ACC112 (cell line): ENCODE measurements at regions not wholly inside any gene's neighbourhood (a gene's known extent, or its start where the extent isn't known, plus 50 kb on each side); places are given as distances from the start of the nearest gene placed in this dataset.
"Not testable (repeated sequence)": the region's sequence is repeated elsewhere in the genome, so short reads cannot be mapped to it uniquely, and the experiment has no call there.

Experiments
- H2AFZ ChIP-seq: fragments of 200-600 bp; sonication (generic); one replicate; pipeline ENCODE4 v1.6.0; 2017; ENCODE audit warnings: antibody characterized with exemption, low read length; ENCODE audit not compliant: unreplicated experiment
- H3K27ac ChIP-seq: fragments of 200-600 bp; sonication (generic); 2 replicates; pipeline ENCODE4 v1.5.1; 2014; ENCODE audit warnings: low read depth, mild to moderate bottlenecking, antibody characterized with exemption, low read length, moderate library complexity
- H3K27me3 ChIP-seq: fragments of 200-600 bp; sonication (generic); 2 replicates; pipeline ENCODE4 v1.6.1; 2014; ENCODE audit warnings: mild to moderate bottlenecking, antibody characterized with exemption, low read length, moderate library complexity, mixed read lengths; ENCODE audit not compliant: insufficient read depth
- H3K36me3 ChIP-seq: fragments of 200-600 bp; sonication (generic); 2 replicates; pipeline ENCODE4 v1.6.1; 2016; ENCODE audit warnings: mild to moderate bottlenecking, antibody characterized with exemption, low read length, moderate library complexity, mixed read lengths; ENCODE audit not compliant: insufficient read depth
- H3K4me1 ChIP-seq: fragments of 200-600 bp; sonication (generic); one replicate; pipeline ENCODE4 v1.6.1; 2016; ENCODE audit warnings: low read length, mixed read lengths; ENCODE audit not compliant: insufficient read depth, unreplicated experiment, control insufficient read depth
- H3K4me3 ChIP-seq: fragments of 200-600 bp; sonication (generic); 2 replicates; pipeline ENCODE4 v1.5.1; 2014; ENCODE audit warnings: mild to moderate bottlenecking, low read depth, low read length
- H3K79me2 ChIP-seq: fragments of 200-600 bp; sonication (generic); one replicate; pipeline ENCODE4 v1.6.0; 2016; ENCODE audit warnings: low read length; ENCODE audit not compliant: control insufficient read depth, unreplicated experiment, insufficient read depth

DNA sequence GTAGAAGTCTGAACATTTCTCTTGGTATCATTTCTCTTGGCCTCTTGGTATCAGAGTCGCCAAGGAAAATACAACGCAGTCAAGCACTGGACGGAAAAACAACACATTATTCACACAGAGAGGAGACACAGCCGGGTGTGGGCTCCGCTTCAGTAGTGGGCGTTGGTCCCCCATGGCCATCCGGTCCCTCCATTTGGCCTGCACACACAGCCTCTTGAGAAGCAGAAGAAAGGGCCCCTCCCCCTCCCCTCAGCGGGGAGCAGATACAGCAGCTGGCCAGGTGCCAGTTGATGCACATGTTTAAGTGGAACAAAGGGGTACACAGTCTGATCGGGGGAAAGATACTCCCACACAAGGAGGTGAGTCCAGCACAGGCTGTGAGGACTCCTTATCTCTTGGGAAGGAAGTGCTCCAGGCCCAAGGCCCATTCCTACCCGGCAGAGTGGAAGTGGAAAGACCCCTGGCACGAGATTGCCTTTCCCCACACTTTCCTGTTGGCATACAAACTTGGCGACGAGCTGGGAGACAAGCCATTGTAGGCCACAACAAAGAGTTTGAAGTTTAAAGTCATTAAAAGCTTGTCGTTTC, 311.3 kb downstream of the FAM72C start:
- peaks cover 38% of the 10 kb centered on the region for H3K27me3 ChIP-seq
- H3K27ac ChIP-seq, result no peak overlapping the region
- no peaks in the 10 kb centered on the region for H3K4me1 ChIP-seq
- H3K36me3 ChIP-seq, result no peaks in the 10 kb centered on the region
- H3K79me2 ChIP-seq, result no peaks in the 10 kb centered on the region
- no peak overlapping the region for H2AFZ ChIP-seq
- no peak overlapping the region for H3K4me3 ChIP-seq

DNA sequence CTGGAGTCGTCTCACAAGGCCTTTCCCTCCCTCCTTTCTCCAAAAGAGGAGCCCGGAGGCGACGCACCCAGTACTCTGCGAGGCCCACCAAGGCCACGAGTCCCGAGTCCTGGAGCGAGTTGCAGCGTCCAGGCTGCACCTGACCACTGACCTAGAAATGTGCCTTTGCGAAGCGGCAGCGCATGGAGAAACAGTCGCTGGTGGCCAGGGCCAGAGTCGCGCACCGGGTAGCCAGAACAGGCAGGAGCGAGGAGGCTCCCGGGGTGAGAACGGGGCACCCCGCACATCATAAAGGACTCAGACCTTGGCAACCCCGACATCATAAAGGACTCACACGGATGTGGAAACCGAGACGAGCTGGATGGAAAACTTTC, 318.4 kb downstream of the FAM72C start:
- Histone ChIP-seq H3K36me3 (no peaks in the 10 kb centered on the region), H3K27ac (no peak overlapping the region), H3K79me2 (no peaks in the 10 kb centered on the region), H2AFZ (no peak overlapping the region), H3K4me1 (no peaks in the 10 kb centered on the region), H3K4me3 (no peak overlapping the region), H3K27me3 (peaks cover 64% of the 10 kb centered on the region)

DNA sequence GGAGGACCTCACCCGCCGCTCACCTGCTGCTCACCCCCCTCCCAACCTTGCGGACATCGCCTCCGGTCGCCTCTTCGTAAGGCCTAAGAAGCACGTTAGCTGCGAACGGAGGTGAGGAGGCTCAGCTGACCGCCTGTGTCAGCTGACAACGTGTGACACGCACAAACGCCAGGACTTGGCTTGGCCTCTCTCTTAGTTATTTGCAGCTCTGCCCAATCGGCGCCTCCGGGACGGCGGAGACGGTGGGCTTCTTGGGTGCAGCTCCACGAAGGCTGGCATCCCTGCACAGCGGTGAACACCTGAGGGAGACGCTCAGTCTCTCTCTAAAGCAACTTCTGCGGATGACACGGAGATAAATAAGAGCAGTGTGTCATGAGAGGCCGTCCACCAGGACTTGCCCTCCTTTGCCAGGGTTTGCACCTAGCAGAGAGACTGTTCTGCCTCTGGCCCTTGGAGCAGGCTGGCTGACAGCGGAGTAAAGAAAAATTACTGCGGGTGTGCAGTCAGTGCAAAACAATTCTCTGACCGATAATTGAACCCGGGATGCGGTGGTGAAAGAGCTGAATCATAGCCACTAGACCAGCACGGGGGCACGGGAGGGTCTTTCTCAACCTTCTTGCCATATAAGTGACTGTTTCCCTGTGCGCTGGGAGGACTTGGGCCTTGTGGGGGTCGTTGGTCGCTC, 318.9 kb downstream of the FAM72C start:
- Histone ChIP-seq H3K79me2 (no peaks in the 10 kb centered on the region), H3K27ac (no peak overlapping the region), H3K27me3 (peaks cover 64% of the 10 kb centered on the region), H3K36me3 (no peaks in the 10 kb centered on the region), H2AFZ (no peak overlapping the region), H3K4me3 (no peak overlapping the region), H3K4me1 (no peaks in the 10 kb centered on the region)

DNA sequence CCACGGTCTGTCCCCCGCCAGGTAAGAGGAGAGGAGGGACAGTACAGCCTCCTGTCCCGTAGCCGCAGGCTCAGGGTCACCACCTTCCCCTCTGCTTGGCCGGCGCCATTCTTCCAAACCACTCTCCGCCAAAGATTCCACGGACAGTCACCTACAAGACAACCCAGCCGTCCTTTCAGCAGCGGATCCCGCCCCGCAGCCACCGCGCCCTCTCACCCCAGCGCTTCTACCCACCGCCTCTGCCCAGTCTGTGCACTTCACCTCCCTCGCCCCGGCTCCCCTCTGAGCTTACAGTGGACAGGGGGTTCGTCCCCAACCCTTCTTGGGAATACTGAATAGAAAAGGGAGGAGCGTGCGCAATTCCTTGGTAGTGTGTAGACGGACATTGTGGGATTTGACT, 319.6 kb downstream of the FAM72C start:
- Histone ChIP-seq H3K4me3 (no peak overlapping the region), H3K4me1 (no peaks in the 10 kb centered on the region)

DNA sequence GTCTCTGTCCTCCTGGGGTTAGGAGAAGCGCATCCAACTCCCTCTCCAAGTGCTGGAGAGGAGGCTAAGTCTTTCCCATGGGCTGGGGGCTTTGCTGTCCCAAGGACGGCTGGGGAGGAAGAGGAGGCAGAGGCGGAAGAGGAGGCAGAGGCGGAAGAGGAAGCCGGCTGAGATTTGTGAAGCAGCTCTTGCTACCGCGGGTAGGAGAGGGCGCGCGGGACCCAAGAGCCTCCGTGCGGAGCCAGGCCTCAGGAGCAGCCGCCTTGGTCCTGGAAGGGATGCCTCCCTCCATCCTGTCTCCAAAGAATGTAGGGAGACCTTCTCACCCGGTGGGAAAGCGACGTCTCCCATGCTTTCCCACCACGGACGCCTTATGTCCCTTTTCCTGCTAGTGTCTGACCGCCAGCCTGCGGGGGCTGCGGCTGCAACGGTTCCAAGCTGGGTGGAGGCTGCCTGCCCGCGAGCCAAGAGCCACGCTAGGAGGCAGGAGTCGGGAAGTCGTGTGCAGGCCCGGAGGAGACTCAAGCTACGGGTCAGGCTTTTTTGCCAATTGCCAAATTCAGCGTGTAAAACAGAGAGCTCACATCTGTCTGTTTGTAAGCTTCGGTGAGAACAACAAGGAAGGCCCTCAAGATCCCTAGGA, 320.3 kb downstream of the FAM72C start:
- Histone ChIP-seq H3K4me3 (no peak overlapping the region), H3K4me1 (no peaks in the 10 kb centered on the region), H3K27me3 (peaks cover 64% of the 10 kb centered on the region), H3K79me2 (no peaks in the 10 kb centered on the region), H2AFZ (no peak overlapping the region), H3K27ac (no peak overlapping the region), H3K36me3 (no peaks in the 10 kb centered on the region)

More for the DNA sequence above, 319.6 kb downstream of the FAM72C start:
- Histone ChIP-seq H3K36me3 (no peaks in the 10 kb centered on the region), H3K27me3 (peaks cover 64% of the 10 kb centered on the region), H3K27ac (no peak overlapping the region), H3K79me2 (no peaks in the 10 kb centered on the region), H2AFZ (no peak overlapping the region)

DNA sequence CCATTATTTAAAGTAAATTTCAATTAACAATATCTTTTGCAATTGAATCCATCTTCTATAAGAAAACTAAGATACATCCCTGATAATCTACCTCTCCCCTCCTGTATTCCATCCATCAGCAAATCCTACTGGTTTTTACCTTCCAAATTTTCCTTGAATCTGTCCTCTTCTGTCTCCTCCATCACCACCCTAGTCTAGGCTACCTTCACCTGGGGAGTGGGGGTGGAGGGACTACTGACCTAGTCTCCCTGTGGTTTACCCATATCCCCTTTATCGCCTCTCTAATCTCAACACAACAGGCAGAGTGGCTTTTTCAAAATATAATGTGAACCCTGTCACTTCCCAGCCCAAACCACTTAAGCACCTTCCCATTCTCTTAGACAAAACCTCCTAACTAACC, 327.8 kb downstream of the FAM72C start:
- H3K4me1 ChIP-seq, H3K27ac ChIP-seq, H3K36me3 ChIP-seq, H2AFZ ChIP-seq, H3K79me2 ChIP-seq, H3K4me3 ChIP-seq: not testable (repeated sequence)
- H3K27me3 ChIP-seq, result peaks cover 21% of the 10 kb centered on the region

DNA sequence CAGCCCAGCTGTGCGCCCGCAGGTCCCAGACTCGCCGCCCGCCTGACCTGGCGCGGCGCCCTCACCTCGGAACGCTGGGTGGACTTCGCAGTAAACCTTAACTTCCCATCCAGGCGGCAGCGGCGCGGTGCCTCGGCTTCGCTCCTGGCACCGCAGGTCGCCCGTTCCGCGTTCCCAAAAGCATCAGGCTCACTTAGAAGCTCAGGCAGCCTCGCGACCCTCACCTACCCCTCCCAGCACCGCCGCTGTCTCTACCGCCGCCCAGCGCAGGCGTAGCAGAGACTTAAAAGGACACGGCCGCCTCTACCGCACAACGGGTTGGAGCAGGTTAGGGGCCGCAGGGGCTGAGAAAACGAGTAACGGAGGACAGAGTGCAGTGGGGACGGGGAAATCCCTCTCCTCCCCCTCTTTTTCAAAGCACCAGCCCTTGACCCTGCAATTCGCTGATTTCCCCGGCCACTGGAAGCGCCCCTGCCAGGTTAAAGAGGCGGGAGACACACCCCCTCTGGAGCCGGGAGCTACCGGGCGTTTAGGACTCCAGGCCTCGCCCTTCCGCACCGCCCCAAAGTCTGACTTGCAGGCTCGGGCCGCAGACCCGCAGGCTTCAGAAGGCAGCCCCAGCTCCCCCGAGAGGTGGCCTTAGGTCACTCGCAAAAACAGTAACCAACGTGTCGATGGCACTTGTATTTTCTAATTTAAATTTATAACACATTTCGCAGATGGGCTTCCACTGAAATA, 328.5 kb downstream of the FAM72C start:
- Histone ChIP-seq H3K4me1 (no peaks in the 10 kb centered on the region), H3K4me3 (no peak overlapping the region)

DNA sequence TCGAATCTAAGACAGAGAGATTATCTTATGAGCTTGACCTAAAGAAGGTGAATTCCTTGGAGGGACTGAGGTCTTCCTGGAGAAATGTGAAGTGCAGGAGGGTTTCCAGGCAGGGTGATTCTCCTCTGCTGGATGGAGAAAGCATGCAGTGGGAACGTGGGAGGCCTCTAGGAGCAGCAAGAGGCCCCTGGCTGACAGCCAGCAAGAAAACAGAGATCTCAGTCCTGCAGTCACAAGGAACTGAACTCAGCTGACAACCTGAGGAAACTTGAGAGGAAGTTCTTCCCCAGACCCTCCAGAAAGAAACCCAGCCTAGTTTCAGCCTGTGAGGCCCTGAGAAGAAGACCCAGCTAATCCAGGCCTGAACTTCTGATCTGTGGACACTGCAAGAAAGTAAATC, 345.9 kb downstream of the FAM72C start:
- H3K27ac ChIP-seq, result no peak overlapping the region
- no peaks in the 10 kb centered on the region for H3K4me1 ChIP-seq
- H3K4me3 ChIP-seq, result no peak overlapping the region
- H3K27me3 ChIP-seq, result no peaks in the 10 kb centered on the region
- H3K79me2 ChIP-seq, result no peaks in the 10 kb centered on the region
- H2AFZ ChIP-seq, result no peak overlapping the region
- no peaks in the 10 kb centered on the region for H3K36me3 ChIP-seq

More for the DNA sequence above, 328.5 kb downstream of the FAM72C start:
- peaks cover 21% of the 10 kb centered on the region for H3K27me3 ChIP-seq
- H3K36me3 ChIP-seq, result no peaks in the 10 kb centered on the region
- H2AFZ ChIP-seq, result no peak overlapping the region
- no peak overlapping the region for H3K27ac ChIP-seq
- H3K79me2 ChIP-seq, result no peaks in the 10 kb centered on the region

DNA sequence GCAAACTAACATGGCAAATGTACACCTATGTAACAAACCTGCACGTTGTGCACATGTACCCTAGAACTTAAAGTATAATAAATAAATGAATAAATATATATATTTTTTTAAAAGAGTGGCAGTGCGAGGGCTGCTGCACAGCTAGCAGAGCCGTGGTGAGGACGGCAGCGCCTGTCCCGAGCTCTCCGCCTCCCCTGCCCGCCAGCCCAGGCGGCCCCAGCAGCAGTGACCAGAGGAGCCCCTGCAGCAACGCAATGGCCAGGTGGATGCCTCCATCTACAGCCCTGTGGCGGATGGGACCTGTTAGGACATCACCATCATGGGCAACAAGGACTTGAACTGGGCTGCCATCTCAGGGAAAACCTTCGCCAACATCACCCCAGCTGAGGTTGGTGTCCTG, 351.9 kb downstream of the FAM72C start:
- H3K36me3 ChIP-seq, result no peaks in the 10 kb centered on the region
- H3K79me2 ChIP-seq, result no peaks in the 10 kb centered on the region
- no peak overlapping the region for H2AFZ ChIP-seq
- H3K4me3 ChIP-seq, result no peak overlapping the region
- H3K4me1 ChIP-seq, result no peaks in the 10 kb centered on the region
- no peak overlapping the region for H3K27ac ChIP-seq
- H3K27me3 ChIP-seq, result no peaks in the 10 kb centered on the region

DNA sequence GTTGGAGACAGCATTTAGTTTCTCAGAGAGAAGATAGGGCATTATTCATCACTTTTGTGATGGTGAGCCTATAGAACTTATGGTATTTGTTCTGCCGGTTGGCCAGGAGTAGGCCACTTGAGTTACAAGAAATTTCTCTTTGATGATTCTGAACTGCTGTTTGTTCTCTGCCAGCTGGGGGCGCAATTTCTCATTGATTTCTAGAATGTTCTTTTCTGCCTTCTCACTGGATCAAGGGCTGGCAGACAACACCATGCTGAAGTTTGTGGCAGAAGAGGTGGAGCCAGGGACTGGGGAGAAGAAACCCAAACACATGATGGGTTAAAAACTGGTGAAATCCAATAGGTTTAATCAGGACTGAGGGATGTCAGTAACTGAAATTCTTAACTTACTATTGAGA, 360.6 kb downstream of the FAM72C start:
- Histone ChIP-seq H3K27ac (no peak overlapping the region), H3K36me3 (no peaks in the 10 kb centered on the region), H3K4me1 (no peaks in the 10 kb centered on the region), H3K27me3 (no peaks in the 10 kb centered on the region), H3K79me2 (no peaks in the 10 kb centered on the region), H2AFZ (no peak overlapping the region), H3K4me3 (no peak overlapping the region)
